Amniotic stem cell (primary cell): ENCODE measurements at regions not wholly inside any gene's neighbourhood (a gene's known extent, or its start where the extent isn't known, plus 50 kb on each side); places are given as distances from the start of the nearest gene placed in this dataset.
A peak's percentile ranks its signal among the peaks of the same experiment; 100 is the strongest.
"Not testable (repeated sequence)": the region's sequence is repeated elsewhere in the genome, so short reads cannot be mapped to it uniquely, and the experiment has no call there.

Experiments used
- DNase-seq: peaks from one replicate; lab custom pipeline; 2025; lab: John Stamatoyannopoulos, UW

DNA sequence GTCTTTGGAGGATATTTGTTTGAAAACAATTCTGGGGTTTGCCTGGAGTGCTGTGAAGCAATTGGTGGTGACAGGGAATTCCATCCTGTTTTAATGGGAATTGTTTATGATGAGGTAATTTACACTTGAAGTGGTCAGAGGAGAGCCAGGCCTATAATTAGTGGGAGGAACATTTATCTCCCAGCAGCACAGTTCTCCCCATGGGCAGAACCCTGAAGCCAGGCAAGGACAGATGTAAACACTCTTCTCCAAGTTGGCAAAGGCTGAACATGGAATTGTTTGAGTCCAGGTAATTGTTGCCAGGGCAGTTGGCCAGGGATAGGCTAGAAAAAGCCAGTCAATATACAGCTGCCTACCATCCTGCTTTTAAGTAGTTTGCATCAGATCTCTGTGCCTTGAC, 789.7 kb downstream of the FRK start:
- DNase-seq, result no peak

DNA sequence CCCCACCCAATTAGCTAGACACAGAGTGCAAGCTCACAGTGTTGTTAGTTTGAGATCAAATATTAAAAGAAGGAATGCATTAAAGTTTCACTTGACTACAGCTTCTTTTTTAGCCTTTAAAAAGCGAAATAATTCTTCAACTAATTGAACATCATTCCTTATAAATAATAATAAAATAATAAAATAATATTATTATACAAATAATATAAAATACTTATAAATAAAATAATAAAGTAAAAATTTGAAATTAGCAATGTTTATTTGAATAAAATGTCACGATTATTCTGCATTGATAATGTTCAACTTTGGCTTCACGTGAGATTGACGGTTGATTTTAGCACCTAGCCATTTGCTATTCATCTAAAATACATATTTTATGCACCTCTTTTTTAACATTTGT, 819.3 kb downstream of the FRK start:
- DNase-seq, result no peak

DNA sequence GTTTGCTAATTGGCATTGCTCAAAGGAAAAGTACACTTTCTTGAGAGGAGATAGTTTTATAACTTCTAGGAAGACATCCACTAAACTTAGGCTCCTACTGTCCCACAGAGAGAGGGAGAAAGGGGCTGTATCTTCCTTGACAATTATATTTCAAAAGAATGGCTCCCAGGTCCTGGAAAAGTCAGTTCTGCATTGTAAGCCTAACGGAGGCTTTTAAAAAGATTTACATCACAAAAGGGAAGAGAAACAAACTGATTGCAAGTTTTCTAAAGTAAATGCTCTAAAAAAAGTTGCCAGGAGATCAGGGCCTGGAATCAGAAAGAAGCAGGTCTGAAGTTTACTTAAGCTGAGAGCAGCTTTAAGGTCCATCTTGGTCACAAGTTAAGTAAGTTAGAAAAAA, 839.5 kb downstream of the FRK start:
- no peak for DNase-seq

DNA sequence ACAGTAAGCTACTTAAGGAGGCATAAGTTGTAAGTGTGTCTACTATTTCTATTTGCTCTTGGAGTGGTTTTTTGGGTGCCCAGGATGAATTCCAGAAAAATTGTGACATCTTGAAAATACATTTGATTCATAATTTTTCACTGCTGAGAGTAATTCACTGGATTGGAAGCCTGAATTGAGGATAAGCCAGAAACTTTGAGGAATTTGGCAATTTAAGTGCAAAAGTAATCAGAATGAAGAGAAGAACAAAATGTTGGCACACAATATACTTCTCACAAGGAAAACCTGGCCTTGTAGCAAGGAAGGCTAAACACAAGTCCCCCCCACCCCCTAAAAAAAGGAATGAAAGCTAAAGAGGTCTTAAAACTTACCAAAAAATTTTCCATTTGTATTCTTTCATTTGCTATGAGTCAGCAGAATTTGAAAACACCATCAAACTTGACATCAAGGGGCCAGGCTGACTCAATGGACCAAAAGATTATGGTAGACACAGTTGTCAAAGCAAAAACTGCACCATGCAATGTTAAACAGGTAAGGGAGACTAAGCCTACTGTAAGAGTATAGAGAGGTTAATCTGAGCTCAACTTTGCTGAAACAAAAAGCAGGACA, 840.0 kb downstream of the FRK start:
- DNase-seq, result no peak

DNA sequence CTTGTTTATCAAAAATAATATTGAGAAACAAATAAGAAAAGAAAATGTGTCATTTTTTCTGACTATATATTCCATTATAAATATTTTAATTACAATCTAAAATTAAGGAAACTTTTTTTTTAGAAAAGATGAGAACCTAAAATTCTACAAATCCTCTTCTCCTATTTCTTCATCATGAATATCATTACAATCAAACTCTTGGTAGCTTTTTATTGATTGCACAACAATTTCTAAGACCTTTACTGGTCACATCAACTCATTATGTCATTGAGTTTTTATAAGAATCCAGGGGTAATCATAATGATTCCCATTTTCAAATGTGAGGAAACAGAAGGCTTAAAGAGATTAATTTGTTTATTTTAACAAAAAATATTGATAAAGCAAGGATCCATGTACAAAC, 841.0 kb downstream of the FRK start:
- DNase-seq, result no peak

DNA sequence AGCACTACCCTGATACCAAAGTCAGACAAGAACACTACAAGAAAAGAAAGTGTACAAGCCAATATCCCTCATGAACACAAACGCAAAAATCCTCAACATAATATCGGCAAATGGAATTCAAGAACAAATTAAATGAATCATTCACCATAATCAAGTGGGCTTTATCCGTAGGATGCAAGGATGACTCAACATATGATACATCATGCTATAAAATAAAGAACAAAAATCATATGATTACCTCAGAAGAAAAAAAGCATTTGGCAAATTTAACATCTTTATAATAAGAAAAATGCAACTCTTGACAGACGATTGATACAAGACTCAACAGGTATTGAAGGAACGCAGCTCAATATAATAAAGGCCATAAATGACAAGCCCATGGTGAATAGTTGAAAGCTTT, 843.9 kb downstream of the FRK start:
- no peak for DNase-seq

DNA sequence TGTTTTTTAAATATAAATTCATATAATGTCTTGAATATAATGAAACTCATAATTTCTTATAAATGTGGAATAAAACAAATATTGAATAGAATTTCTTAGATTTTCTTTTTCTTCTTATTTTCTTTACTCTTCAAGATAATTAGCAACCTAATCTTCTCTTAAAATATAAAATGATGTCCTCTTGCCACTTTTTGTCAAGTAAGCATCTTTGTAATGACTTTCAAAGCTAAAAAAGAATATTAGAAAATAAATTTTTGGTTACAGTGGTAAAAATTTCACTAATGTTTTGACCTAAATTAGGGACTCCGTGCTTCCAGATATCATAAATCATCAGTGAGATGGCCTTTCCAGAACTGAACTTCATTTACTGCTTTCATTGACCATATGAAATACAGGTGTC, 846.4 kb downstream of the FRK start:
- DNase-seq, result no peak

DNA sequence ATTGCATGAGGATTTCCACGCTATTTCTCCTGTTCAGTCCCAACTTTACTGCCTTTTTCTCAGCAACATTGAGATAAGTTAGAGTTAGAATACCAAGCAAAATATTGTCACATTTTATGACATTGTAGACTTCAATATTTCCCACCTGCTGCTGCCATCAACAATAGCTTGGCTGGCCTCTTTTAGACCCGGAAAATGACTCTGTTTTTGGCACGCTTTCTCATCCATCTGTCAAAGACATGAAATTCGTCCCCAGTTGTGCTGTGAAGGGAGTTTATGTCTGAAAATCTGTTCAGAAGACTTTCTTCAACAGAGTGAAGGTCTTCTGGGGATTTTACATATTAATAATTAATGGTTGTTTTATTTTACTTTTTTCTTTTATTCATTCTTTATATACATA, 857.3 kb downstream of the FRK start:
- no peak for DNase-seq

DNA sequence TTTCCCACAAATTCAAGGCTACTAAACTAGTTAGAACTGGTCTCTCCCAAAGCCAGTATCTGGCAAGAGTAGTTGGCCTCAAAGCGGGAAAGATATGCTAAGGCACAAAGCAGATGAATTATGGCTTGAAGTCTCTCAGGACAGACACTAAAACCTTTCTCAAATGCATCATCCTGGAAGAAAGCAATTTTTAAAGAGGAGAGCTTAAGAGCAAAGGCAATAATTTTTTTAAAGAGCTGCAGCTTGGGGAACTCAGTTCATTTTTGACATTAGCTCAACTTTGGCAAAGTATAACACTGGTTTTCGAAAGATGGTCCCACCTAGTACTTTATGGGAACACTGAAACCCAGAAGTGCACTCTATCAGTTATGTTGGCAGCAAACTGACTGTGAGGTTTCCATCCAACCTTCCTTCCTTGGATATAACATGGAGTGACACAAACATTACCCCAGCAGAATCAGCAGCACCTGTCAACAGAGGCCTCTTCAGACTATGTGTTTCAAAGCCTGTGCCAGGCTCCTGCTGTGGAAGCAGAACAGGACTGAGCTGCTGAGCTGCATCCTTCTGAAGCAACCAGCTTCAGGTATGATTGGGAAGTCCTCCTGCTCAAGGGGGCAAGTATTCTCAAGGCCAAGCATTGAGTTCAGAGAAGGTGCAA, 852.3 kb upstream of the HS3ST5 start:
- DNase-seq, result no peak

DNA sequence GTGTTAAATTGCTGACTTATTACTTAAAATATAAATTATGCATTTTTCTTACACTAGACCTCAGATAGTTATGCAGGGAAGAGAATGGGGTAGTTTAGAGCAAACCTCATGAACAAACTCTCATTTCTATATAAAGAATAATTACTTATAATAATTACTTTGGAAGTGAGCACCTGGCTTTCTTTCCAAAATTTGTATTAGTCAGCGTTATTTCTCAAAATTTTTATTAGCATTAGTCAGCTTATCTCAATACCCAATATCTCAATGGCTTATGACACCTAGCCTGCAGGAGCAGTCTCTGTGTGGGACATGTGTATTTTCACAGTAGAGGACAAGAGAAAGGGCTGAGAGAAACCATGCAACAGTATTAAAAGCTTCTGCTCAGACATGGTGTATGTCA, 849.2 kb upstream of the HS3ST5 start:
- DNase-seq, result no peak

DNA sequence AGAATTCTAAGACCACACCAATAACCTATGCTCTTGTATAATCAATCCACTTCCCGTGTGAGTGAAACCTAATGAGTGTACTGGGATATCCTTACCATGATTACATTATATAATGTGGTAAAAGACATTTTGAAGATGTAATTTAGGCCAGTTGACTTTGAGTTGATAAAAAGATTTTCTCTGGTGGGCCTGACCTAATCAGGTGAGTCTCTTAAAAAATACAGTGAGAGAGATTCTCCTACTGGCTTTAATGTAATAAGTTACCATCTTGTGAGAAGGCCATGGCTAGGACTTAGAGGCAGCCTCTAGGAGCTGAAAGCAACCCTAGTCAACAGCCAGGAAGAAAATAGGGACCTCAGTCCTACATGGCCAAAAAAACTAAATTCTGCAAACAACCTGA, 847.7 kb upstream of the HS3ST5 start:
- no peak for DNase-seq

DNA sequence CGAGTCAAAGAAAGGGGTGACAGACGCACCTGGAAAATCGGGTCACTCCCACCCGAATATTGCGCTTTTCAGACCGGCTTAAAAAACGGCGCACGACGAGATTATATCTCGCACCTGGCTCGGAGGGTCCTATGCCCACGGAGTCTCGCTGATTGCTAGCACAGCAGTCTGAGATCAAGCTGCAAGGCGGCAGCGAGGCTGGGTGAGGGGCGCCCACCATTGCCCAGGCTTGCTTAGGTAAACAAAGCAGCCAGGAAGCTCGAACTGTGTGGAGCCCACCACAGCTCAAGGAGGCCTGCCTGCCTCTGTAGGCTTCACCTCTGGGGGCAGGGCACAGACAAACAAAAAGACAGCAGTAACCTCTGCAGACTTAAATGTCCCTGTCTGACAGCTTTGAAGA, 832.6 kb upstream of the HS3ST5 start:
- not testable (repeated sequence) for DNase-seq

DNA sequence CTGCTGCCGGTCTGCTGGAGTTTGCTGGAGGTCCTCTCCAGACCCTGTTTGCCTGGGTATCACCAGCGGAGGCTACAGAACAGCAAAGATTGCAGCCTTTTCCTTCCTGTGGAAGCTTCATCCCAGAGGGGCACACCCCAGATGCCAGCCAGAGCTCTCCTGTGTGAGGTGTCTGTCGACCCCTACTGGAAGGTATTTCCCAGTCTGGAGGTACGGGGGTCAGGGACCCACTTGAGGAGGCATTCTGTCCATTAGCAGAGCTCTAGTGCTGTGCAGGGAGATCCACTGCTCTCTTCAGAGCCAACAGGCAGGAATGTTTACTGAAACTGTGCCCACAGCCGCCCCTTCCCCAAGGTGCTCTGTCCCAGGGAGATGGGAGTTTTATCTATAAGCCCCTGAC, 823.1 kb upstream of the HS3ST5 start:
- DNase-seq, result not testable (repeated sequence)

DNA sequence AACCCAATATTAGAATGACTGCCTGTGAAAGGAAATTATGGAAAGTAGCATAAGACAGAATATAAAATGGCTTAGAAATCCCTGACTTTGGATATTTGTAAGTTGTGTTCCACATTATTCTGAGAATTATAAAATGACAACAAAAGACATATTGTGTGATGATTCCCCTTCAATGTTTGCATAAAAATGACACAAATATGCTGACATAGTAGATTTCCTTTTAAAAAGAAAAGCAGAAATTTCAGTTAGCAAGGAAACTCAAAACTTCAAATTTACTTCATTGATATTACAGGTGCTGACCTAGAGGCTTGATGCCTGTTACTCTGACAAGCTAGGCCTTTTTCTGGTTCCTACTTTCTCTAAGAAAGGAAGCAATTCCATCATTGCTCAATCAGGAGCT, 816.9 kb upstream of the HS3ST5 start:
- no peak for DNase-seq

DNA sequence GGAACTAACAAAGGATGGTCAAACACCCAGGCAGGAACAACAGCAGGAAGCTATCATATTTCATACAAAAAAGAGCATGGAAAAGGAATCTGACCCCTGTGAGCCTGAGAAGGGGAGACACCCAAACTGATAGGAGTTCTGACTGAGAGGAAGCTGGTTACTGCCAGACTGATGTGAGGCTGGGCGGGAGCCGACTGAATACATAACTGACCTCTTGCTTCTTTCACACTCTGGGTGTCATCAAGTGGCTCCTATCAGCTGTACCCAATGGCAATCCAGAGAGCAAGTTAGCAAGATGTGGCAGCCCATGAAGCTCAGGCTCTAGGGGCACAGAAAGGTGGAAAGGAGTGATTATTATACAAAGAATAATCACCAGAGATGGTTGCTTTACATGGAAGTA, 795.1 kb upstream of the HS3ST5 start:
- no peak for DNase-seq

DNA sequence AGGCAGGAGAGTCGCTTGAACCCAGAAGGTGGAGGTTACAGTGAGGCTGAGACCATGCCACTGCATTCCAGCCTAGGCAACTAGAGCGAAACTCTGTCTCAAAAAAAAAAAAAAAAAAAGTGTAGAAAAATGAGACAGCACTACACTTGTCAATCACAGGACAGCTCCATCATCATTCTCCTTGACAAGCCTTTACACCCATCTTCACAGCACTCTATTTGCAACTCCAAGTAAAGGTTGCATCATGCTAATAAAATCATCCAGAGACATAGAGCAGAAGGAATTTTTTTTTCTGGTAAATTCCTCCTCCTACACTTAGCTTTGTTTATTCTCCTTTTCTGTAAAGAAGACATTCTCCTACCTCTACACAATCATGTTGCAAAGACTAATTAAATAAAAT, 791.0 kb upstream of the HS3ST5 start:
- no peak for DNase-seq

DNA sequence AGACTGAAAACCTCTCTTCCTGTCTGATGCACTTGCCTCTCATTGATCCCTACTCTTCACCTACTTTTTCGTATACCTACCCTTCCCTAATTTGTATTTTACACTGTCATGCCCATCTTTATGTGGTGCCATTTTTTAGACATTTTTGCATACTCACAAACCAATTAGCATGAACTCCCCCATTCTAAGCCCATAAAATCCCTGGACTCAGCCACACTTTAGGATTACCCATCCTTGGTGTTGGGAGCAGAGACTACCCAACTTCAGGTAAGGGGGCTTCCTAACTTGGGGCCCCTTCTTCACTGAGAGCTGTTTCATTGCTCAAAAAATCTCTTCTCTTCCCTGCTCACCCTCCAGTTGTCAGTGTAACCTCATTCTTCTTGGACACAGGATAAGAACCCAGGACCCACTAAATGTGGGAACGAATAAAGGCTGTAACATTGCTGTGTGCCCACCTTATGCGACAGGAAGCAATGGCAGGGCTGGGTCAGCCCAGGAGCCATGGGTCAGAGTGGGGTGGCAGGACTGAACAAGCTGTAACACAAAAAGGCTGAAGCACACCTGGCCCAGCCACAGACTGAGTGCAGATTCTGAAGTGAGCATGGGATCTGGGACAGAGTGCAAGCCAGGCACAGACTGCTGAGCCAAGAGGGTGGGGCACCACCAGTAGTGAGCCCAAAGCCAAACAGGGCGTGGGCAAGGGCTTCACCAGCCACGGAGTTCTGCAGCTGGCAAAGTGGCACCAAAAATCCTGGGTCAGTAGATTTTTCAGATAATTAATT, 789.1 kb upstream of the HS3ST5 start:
- DNase-seq, result no peak

DNA sequence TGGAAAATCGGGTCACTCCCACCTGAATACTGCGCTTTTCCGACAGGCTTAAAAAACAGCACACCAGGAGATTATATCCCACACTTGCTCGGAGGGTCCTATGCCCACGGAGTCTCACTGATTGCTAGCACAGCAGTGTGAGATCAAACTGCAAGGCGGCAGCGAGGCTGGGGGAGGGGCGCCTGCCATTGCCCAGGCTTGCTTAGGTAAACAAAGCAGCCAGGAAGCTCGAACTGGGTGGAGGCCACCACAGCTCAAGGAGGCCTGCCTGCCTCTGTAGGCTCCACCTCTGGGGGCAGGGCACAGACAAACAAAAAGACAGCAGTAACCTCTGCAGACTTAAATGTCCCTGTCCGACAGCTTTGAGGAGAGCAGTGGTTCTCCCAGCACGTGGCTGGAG, 778.7 kb upstream of the HS3ST5 start:
- DNase-seq, result not testable (repeated sequence)

DNA sequence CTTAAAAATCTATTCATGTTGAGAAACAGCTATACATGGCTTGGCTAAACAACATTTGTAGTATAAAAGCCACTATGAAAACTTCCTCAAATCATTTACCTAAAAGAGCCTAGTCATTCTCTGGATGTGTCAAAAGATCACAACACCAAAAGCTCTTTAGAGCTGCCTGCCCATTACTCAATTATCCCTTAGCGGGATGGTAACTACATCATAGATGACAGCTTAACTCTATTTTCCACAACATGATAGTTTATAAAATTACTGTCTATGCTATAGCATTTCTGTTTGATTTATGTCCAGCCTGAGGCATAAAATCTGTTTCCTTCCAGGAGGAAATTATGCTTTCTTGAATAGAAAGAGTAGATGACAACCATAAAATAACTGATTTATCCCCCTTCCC, 777.6 kb upstream of the HS3ST5 start:
- no peak for DNase-seq

DNA sequence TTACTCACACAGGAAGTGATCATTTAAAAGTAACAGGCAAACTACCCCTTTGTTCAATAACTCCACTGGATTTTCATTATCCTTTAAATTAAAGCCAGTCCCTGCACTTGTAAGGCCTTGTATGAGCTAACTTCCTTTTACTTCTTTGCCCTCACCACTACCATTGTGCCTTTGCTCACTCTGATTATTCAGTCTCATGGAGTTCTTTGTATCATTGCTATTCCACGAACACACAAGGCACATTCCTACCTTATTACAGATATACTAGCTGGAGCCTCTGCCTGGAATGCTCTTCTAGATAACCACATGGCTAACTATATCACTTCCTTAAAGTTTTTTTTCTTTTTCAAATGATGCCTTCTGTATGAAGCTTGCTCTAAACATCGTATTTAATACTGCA, 748.6 kb upstream of the HS3ST5 start:
- peak; percentile 25 for DNase-seq

DNA sequence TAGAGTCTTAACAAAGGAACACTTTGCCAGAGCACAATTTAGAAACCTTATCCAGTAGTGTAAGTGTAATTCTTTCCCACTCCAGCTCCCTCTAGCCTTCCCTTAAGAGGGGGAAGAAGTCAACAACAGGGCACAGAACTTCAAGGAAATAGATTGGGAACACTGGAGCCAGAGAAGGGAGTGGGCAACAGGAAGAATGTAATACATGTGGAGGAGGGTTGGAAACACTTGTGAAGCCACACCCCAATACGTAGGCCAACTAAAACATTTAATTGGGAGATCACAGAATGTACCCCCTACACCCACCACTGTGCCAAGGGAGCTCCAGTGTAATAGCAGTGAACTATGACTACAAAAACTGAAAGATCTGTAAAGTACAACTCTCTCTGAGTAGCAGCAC, 735.7 kb upstream of the HS3ST5 start:
- DNase-seq, result no peak

DNA sequence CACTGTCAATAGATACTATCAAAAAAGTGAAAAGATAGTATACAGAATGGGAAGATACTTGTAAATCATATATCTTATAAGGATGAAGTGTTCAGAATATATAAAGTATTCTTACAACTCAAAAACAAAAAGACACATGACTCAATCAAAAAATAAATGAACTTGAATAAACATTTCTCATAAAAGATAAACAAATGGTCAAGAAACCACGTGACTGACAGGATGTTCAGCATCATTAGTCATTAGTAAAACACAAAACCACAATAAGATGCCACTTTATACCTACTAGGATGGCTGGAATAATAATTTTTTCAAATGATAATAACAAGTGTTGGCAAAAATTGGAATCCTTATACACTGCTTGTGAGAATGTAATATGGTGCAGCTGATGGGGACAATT, 729.1 kb upstream of the HS3ST5 start:
- DNase-seq, result no peak

DNA sequence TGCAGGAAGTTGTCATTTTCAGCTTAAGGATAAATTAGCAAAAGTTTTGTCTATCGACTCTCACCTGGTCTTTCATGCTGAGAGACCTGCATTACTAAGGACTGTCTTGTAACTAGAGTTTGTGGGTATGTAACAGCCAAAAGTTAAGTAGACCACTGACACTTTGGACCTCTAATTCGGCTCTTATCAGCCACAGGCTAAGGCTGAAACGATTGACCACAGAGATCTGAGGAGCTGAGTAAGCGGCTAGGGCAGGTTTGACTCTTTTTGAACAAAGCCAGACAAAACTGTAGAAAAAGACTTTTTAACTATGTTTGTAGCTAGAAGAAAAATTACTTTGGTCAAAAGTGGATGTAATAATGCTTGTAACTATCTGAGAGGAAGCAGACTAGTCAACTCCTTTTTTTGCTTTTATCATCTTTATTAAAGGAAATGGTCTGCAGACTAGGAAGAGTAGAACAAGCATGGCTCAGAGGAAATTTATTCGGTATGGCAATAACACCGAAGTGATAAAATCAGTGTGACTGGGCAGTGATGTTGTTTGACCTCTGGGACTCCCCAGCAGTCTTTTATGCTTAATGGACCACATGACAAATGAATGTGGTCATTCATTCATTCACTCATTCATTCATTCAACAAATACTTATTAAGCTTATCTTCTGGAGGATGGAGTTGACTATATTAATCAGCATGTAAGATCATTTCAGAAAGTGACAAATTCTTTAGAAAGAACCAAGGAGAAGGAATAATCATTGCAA, 725.0 kb upstream of the HS3ST5 start:
- DNase-seq, result no peak
